ENCODE measurements at regions not wholly inside any gene's neighbourhood (a gene's known extent, or its start where the extent isn't known, plus 50 kb on each side); places are given as distances from the start of the nearest gene placed in this dataset.

- H3K9me2 ChIP-seq (replicated peaks; ENCODE audit: low read length), result no peaks in the 10 kb centered on the region
- ChIA-PET POLR2A (ENCODE audit: unreplicated experiment) (no interaction called here), CTCF (no interaction called here)
- intact Hi-C loops (cut with micrococcal nuclease), result no loop called here
- H3K4me2 ChIP-seq (ENCODE audit: low read length), result no peak overlapping the region
- no peak overlapping the region for H3K9ac ChIP-seq (ENCODE audit: low read length)
- H3K36me3 ChIP-seq (ENCODE audit: low read depth, low read length), result no peaks in the 10 kb centered on the region
- H3K4me3 ChIP-seq (ENCODE audit: low read length), result no peak overlapping the region
- DNase-seq (no peak), ATAC-seq (no peak)
- H3K27ac ChIP-seq (ENCODE audit: low read length), result no peak overlapping the region
- BruUV-seq (replicated peaks), result no TSS peak
- no peak overlapping the region for H2AFZ ChIP-seq (ENCODE audit: low read length)
- no peaks in the 10 kb centered on the region for H4K20me1 ChIP-seq (ENCODE audit: low read length)
- H3K79me2 ChIP-seq (ENCODE audit: low read length), result no peaks in the 10 kb centered on the region
- H3K9me3 ChIP-seq (ENCODE audit: low read length), result no peaks in the 10 kb centered on the region
- no peak for TF ChIP-seq EZH2phosphoT487 (IDR thresholded peaks at IDR 0.05; ENCODE audit: borderline replicate concordance, low read length)
- TF ChIP-seq EZH2 (IDR thresholded peaks at IDR 0.05; ENCODE audit: low read length, unreplicated experiment), result no peak
- TF ChIP-seq, protein P1, sequence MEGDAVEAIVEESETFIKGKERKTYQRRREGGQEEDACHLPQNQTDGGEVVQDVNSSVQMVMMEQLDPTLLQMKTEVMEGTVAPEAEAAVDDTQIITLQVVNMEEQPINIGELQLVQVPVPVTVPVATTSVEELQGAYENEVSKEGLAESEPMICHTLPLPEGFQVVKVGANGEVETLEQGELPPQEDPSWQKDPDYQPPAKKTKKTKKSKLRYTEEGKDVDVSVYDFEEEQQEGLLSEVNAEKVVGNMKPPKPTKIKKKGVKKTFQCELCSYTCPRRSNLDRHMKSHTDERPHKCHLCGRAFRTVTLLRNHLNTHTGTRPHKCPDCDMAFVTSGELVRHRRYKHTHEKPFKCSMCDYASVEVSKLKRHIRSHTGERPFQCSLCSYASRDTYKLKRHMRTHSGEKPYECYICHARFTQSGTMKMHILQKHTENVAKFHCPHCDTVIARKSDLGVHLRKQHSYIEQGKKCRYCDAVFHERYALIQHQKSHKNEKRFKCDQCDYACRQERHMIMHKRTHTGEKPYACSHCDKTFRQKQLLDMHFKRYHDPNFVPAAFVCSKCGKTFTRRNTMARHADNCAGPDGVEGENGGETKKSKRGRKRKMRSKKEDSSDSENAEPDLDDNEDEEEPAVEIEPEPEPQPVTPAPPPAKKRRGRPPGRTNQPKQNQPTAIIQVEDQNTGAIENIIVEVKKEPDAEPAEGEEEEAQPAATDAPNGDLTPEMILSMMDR (conservative IDR thresholded peaks at IDR 0.05; ENCODE audit: low read depth, low read length), result no peak
- no peaks in the 10 kb centered on the region for H3K27me3 ChIP-seq (ENCODE audit: low read length)
- H3K4me1 ChIP-seq (ENCODE audit: insufficient read depth, low read length), result peaks cover 6% of the 10 kb centered on the region; the same call in 1 of the 2 replicates
- H3F3A ChIP-seq (ENCODE audit: low read length, unreplicated experiment), result no peaks in the 10 kb centered on the region
Measured at GRCh38 chr2:150846691-150847090, 359.2 kb upstream of the RND3 start.

DNA sequence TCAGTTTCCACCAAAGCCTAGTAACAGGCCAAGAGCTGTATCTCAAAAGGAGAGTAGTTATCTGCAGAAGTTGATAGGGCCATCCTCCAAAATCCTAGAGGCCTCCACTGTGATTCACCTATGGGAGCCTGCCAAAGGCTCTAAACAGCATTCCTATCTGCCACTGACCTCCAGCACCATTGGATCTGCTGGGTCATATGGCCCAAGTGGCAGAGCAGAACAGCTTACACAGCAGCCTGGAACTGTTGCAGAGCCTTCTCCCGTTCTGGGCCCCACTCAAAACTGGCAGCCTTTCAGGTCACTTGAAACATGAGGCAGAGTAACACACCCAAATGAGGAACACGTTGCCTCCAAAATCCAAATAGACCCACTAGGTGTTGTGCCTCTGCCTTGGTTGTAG is 345.2 kb upstream of the RND3 start:
- CTCF ChIA-PET, result no interaction called here
- no peak overlapping the region for H3K4me2 ChIP-seq (ENCODE audit: low read length)
- no peak overlapping the region for H3K27ac ChIP-seq (ENCODE audit: low read length)
- H3K36me3 ChIP-seq (ENCODE audit: low read depth, low read length), result no peaks in the 10 kb centered on the region
- no peaks in the 10 kb centered on the region for H3K27me3 ChIP-seq (ENCODE audit: low read length)
- no peaks in the 10 kb centered on the region for H4K20me1 ChIP-seq (ENCODE audit: low read length)
- no peaks in the 10 kb centered on the region for H3K79me2 ChIP-seq (ENCODE audit: low read length)
- no peaks in the 10 kb centered on the region for H3K4me1 ChIP-seq (ENCODE audit: insufficient read depth, low read length)
- DNase-seq (no peak), ATAC-seq (no peak)
- intact Hi-C loops (cut with micrococcal nuclease), result no loop called here
- no peak overlapping the region for H3K4me3 ChIP-seq (ENCODE audit: low read length)
- H3K9ac ChIP-seq (ENCODE audit: low read length), result no peak overlapping the region
- H2AFZ ChIP-seq (ENCODE audit: low read length), result no peak overlapping the region
- H3K9me3 ChIP-seq (ENCODE audit: low read length), result no peaks in the 10 kb centered on the region
- no peaks in the 10 kb centered on the region for H3F3A ChIP-seq (ENCODE audit: low read length, unreplicated experiment)
- POLR2A ChIA-PET (ENCODE audit: unreplicated experiment), result no interaction called here
- TF ChIP-seq EZH2 (IDR thresholded peaks at IDR 0.05; ENCODE audit: low read length, unreplicated experiment) (no peak), EZH2phosphoT487 (IDR thresholded peaks at IDR 0.05; ENCODE audit: borderline replicate concordance, low read length) (no peak)
- TF ChIP-seq, protein P1 (conservative IDR thresholded peaks at IDR 0.05; ENCODE audit: low read depth, low read length), result no peak
- no TSS peak for BruUV-seq (replicated peaks)
- H3K9me2 ChIP-seq (replicated peaks; ENCODE audit: low read length), result no peaks in the 10 kb centered on the region

- no peaks in the 10 kb centered on the region for H3K36me3 ChIP-seq (ENCODE audit: low read depth, low read length)
- ChIA-PET CTCF (no interaction called here), POLR2A (ENCODE audit: unreplicated experiment) (no interaction called here)
- no peaks in the 10 kb centered on the region for H3F3A ChIP-seq (ENCODE audit: low read length, unreplicated experiment)
- BruUV-seq (replicated peaks), result no TSS peak
- H3K9me3 ChIP-seq (ENCODE audit: low read length), result no peaks in the 10 kb centered on the region
- no peak overlapping the region for H3K9ac ChIP-seq (ENCODE audit: low read length)
- H3K4me3 ChIP-seq (ENCODE audit: low read length), result no peak overlapping the region
- ATAC-seq (no peak), DNase-seq (no peak)
- H3K4me2 ChIP-seq (ENCODE audit: low read length), result no peak overlapping the region
- H3K79me2 ChIP-seq (ENCODE audit: low read length), result no peaks in the 10 kb centered on the region
- no peak overlapping the region for H3K27ac ChIP-seq (ENCODE audit: low read length)
- H3K4me1 ChIP-seq (ENCODE audit: insufficient read depth, low read length), result no peaks in the 10 kb centered on the region
- H4K20me1 ChIP-seq (ENCODE audit: low read length), result no peaks in the 10 kb centered on the region
- H2AFZ ChIP-seq (ENCODE audit: low read length), result no peak overlapping the region
- no peaks in the 10 kb centered on the region for H3K27me3 ChIP-seq (ENCODE audit: low read length)
- intact Hi-C loops (cut with micrococcal nuclease), result no loop called here
- no peaks in the 10 kb centered on the region for H3K9me2 ChIP-seq (replicated peaks; ENCODE audit: low read length)
- TF ChIP-seq, protein P1 (conservative IDR thresholded peaks at IDR 0.05; ENCODE audit: low read depth, low read length), result no peak
- no peak for TF ChIP-seq EZH2 (IDR thresholded peaks at IDR 0.05; ENCODE audit: low read length, unreplicated experiment)
- no peak for TF ChIP-seq EZH2phosphoT487 (IDR thresholded peaks at IDR 0.05; ENCODE audit: borderline replicate concordance, low read length)
Measured at GRCh38 chr2:150824118-150824517, 336.7 kb upstream of the RND3 start.

Data from PC-3 (cell line).